Memory B cell (primary cell): ENCODE measurements at regions not wholly inside any gene's neighbourhood (a gene's known extent, or its start where the extent isn't known, plus 50 kb on each side); places are given as distances from the start of the nearest gene placed in this dataset.

Source experiments
- ATAC-seq: fragments of 150-1000 bp; cut with Tn5 transposase; 2 replicates; pipeline ENCODE4 v1.10.0; 2021; ENCODE audit warnings: low read depth, mild to moderate bottlenecking, moderate library complexity
- DNase-seq, 2 donors: peaks; one replicate each; pipeline ENCODE4 v3.0.0; 2022; ENCODE audit warnings: low spot score in 2 of 2
- H3K27ac Mint-ChIP-seq: one replicate; pipeline ENCODE4 v1.8.0; 2022; ENCODE audit warnings: mild to moderate bottlenecking, moderate library complexity, mixed read lengths
- H3K27me3 Mint-ChIP-seq: one replicate; pipeline ENCODE4 v1.8.0; 2022; ENCODE audit warnings: mixed read lengths
- H3K36me3 Mint-ChIP-seq: one replicate; pipeline ENCODE4 v1.8.0; 2022; ENCODE audit warnings: mild to moderate bottlenecking, mixed read lengths
- H3K4me1 Mint-ChIP-seq: one replicate; pipeline ENCODE4 v1.8.0; 2022; ENCODE audit warnings: mixed read lengths
- H3K4me3 Mint-ChIP-seq: one replicate; pipeline ENCODE4 v1.8.0; 2022; ENCODE audit warnings: mild to moderate bottlenecking, moderate library complexity, mixed read lengths
- H3K9me3 Mint-ChIP-seq: one replicate; pipeline ENCODE4 v1.8.0; 2022; ENCODE audit warnings: mixed read lengths

- no peaks in the 10 kb centered on the region for H3K9me3 Mint-ChIP-seq
- no peak overlapping the region for H3K4me3 Mint-ChIP-seq
- no peak overlapping the region for H3K27ac Mint-ChIP-seq
- H3K36me3 Mint-ChIP-seq: no peaks in the 10 kb centered on the region
- ATAC-seq (no peak), DNase-seq (no peak)
- H3K4me1 Mint-ChIP-seq: no peaks in the 10 kb centered on the region
- H3K27me3 Mint-ChIP-seq: peaks cover 9% of the 10 kb centered on the region
Measured at GRCh38 chr1:222242492-222242891, 305.4 kb downstream of the HHIPL2 start.

GRCh38 chr1:222241410-222241809, 306.5 kb downstream of the HHIPL2 start:
- Mint-ChIP-seq H3K27ac (no peak overlapping the region), H3K9me3 (no peaks in the 10 kb centered on the region), H3K27me3 (peaks cover 9% of the 10 kb centered on the region), H3K36me3 (no peaks in the 10 kb centered on the region), H3K4me3 (no peak overlapping the region), H3K4me1 (no peaks in the 10 kb centered on the region)
- no peak for DNase-seq
- ATAC-seq: no peak

- H3K9me3 Mint-ChIP-seq: no peaks in the 10 kb centered on the region
- DNase-seq: no peak
- H3K27me3 Mint-ChIP-seq: peaks cover 6% of the 10 kb centered on the region
Measured at GRCh38 chr1:222240536-222241181, 307.2 kb downstream of the HHIPL2 start.

GRCh38 chr1:222239130-222239529, 308.8 kb downstream of the HHIPL2 start:
- Mint-ChIP-seq H3K4me1 (no peaks in the 10 kb centered on the region), H3K4me3 (no peak overlapping the region), H3K36me3 (no peaks in the 10 kb centered on the region), H3K27me3 (peaks cover 7% of the 10 kb centered on the region), H3K9me3 (no peaks in the 10 kb centered on the region), H3K27ac (no peak overlapping the region)
- no peak for DNase-seq
- no peak for ATAC-seq

More at GRCh38 chr1:222240536-222241181, 307.2 kb downstream of the HHIPL2 start:
- no peaks in the 10 kb centered on the region for H3K4me1 Mint-ChIP-seq
- no peak overlapping the region for H3K4me3 Mint-ChIP-seq
- no peak for ATAC-seq
- H3K36me3 Mint-ChIP-seq: no peaks in the 10 kb centered on the region
- H3K27ac Mint-ChIP-seq: no peak overlapping the region

- Mint-ChIP-seq H3K36me3 (no peaks in the 10 kb centered on the region), H3K27me3 (peaks cover 10% of the 10 kb centered on the region), H3K27ac (no peak overlapping the region), H3K4me3 (no peak overlapping the region), H3K4me1 (no peaks in the 10 kb centered on the region), H3K9me3 (no peaks in the 10 kb centered on the region)
- DNase-seq (no peak), ATAC-seq (no peak)
Measured at GRCh38 chr1:222234351-222234750, 313.6 kb downstream of the HHIPL2 start.

GRCh38 chr1:222233444-222234158, 314.3 kb downstream of the HHIPL2 start:
- DNase-seq: no peak
- peaks cover 10% of the 10 kb centered on the region for H3K27me3 Mint-ChIP-seq
- no peak overlapping the region for H3K4me3 Mint-ChIP-seq
- H3K9me3 Mint-ChIP-seq: no peaks in the 10 kb centered on the region
- no peaks in the 10 kb centered on the region for H3K4me1 Mint-ChIP-seq
- H3K27ac Mint-ChIP-seq: no peak overlapping the region
- no peak for ATAC-seq
- no peaks in the 10 kb centered on the region for H3K36me3 Mint-ChIP-seq

GRCh38 chr1:222232842-222233241, 315.1 kb downstream of the HHIPL2 start:
- peaks cover 8% of the 10 kb centered on the region for H3K27me3 Mint-ChIP-seq
- H3K4me3 Mint-ChIP-seq: no peak overlapping the region
- no peaks in the 10 kb centered on the region for H3K4me1 Mint-ChIP-seq
- DNase-seq (no peak), ATAC-seq (no peak)
- H3K9me3 Mint-ChIP-seq: no peaks in the 10 kb centered on the region
- H3K27ac Mint-ChIP-seq: no peak overlapping the region
- H3K36me3 Mint-ChIP-seq: peaks cover 1% of the 10 kb centered on the region

GRCh38 chr1:222229672-222230312, 318.1 kb downstream of the HHIPL2 start:
- no peaks in the 10 kb centered on the region for H3K4me1 Mint-ChIP-seq
- peaks cover 3% of the 10 kb centered on the region for H3K36me3 Mint-ChIP-seq
- DNase-seq: no peak
- H3K27ac Mint-ChIP-seq: no peak overlapping the region
- no peak for ATAC-seq
- peaks cover 2% of the 10 kb centered on the region for H3K9me3 Mint-ChIP-seq
- peaks cover 8% of the 10 kb centered on the region for H3K27me3 Mint-ChIP-seq
- H3K4me3 Mint-ChIP-seq: no peak overlapping the region

GRCh38 chr1:222225316-222225691, 322.6 kb downstream of the HHIPL2 start:
- peaks cover 2% of the 10 kb centered on the region for H3K9me3 Mint-ChIP-seq
- no peak overlapping the region for H3K4me3 Mint-ChIP-seq
- H3K4me1 Mint-ChIP-seq: no peaks in the 10 kb centered on the region
- no peak for ATAC-seq
- DNase-seq: no peak
- no peaks in the 10 kb centered on the region for H3K27me3 Mint-ChIP-seq
- H3K27ac Mint-ChIP-seq: no peak overlapping the region
- H3K36me3 Mint-ChIP-seq: peaks cover 3% of the 10 kb centered on the region

GRCh38 chr1:222224636-222225315, 323.1 kb downstream of the HHIPL2 start:
- no peak overlapping the region for H3K27ac Mint-ChIP-seq
- ATAC-seq: no peak
- H3K27me3 Mint-ChIP-seq: peaks cover 2% of the 10 kb centered on the region
- H3K4me3 Mint-ChIP-seq: no peak overlapping the region
- DNase-seq: no peak
- H3K9me3 Mint-ChIP-seq: peaks cover 2% of the 10 kb centered on the region
- H3K36me3 Mint-ChIP-seq: peaks cover 3% of the 10 kb centered on the region
- no peaks in the 10 kb centered on the region for H3K4me1 Mint-ChIP-seq

GRCh38 chr1:222224156-222224555, 323.7 kb downstream of the HHIPL2 start:
- H3K4me1 Mint-ChIP-seq: no peaks in the 10 kb centered on the region
- ATAC-seq (no peak), DNase-seq (no peak)
- peaks cover 2% of the 10 kb centered on the region for H3K9me3 Mint-ChIP-seq
- H3K4me3 Mint-ChIP-seq: no peak overlapping the region
- peaks cover 2% of the 10 kb centered on the region for H3K27me3 Mint-ChIP-seq
- no peak overlapping the region for H3K27ac Mint-ChIP-seq
- H3K36me3 Mint-ChIP-seq: peaks cover 3% of the 10 kb centered on the region

- peaks cover 2% of the 10 kb centered on the region for H3K27me3 Mint-ChIP-seq
- DNase-seq: no peak
- H3K9me3 Mint-ChIP-seq: peaks cover 5% of the 10 kb centered on the region
- no peak overlapping the region for H3K4me3 Mint-ChIP-seq
- no peak overlapping the region for H3K27ac Mint-ChIP-seq
- no peak for ATAC-seq
- H3K4me1 Mint-ChIP-seq: no peaks in the 10 kb centered on the region
- H3K36me3 Mint-ChIP-seq: peaks cover 3% of the 10 kb centered on the region
Measured at GRCh38 chr1:222223010-222223409, 324.9 kb downstream of the HHIPL2 start.

- Mint-ChIP-seq H3K27ac (no peak overlapping the region), H3K4me1 (peaks cover 4% of the 10 kb centered on the region), H3K4me3 (no peak overlapping the region), H3K9me3 (peaks cover 3% of the 10 kb centered on the region), H3K36me3 (no peaks in the 10 kb centered on the region), H3K27me3 (peaks cover 2% of the 10 kb centered on the region)
- ATAC-seq (no peak), DNase-seq (no peak)
Measured at GRCh38 chr1:222216255-222216754, 331.6 kb downstream of the HHIPL2 start.

GRCh38 chr1:222210776-222211175, 337.1 kb downstream of the HHIPL2 start:
- Mint-ChIP-seq H3K4me3 (no peak overlapping the region), H3K9me3 (peaks cover 1% of the 10 kb centered on the region), H3K36me3 (no peaks in the 10 kb centered on the region)

More at GRCh38 chr1:222210776-222211175, 337.1 kb downstream of the HHIPL2 start:
- DNase-seq (no peak), ATAC-seq (no peak)
- Mint-ChIP-seq H3K27me3 (peaks cover 2% of the 10 kb centered on the region), H3K4me1 (no peaks in the 10 kb centered on the region), H3K27ac (no peak overlapping the region)
